ENCODE measurements at regions not wholly inside any gene's neighbourhood (a gene's known extent, or its start where the extent isn't known, plus 50 kb on each side); places are given as distances from the start of the nearest gene placed in this dataset.

DNA sequence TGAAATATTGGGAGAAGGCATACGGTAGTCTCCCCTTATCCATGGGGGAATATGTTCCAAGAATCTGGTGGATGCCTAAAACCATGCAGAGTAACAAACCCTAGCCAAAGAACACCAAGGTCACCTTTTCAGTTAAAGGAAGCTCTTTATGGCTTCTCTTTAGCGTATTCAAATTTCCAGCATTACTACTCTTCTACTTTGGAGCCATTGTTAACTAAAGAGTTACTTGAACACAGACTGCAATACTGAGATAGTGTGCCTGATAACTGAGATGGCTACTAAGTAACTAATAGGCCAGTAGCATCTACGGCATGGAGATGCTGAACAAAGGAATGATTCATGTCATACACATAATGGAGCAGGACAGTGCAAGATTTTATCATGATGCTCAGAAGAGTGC is 84.5 kb upstream of the SPEF2 start:
- TF ChIP-seq, protein P1, sequence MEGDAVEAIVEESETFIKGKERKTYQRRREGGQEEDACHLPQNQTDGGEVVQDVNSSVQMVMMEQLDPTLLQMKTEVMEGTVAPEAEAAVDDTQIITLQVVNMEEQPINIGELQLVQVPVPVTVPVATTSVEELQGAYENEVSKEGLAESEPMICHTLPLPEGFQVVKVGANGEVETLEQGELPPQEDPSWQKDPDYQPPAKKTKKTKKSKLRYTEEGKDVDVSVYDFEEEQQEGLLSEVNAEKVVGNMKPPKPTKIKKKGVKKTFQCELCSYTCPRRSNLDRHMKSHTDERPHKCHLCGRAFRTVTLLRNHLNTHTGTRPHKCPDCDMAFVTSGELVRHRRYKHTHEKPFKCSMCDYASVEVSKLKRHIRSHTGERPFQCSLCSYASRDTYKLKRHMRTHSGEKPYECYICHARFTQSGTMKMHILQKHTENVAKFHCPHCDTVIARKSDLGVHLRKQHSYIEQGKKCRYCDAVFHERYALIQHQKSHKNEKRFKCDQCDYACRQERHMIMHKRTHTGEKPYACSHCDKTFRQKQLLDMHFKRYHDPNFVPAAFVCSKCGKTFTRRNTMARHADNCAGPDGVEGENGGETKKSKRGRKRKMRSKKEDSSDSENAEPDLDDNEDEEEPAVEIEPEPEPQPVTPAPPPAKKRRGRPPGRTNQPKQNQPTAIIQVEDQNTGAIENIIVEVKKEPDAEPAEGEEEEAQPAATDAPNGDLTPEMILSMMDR (IDR thresholded peaks at IDR 0.05 in 8 of 11, conservative IDR thresholded peaks at IDR 0.05 in 3 of 11), result no peak
- TF ChIP-seq POLR2A (IDR thresholded peaks at IDR 0.05) (no peak), POLR2AphosphoS5 (IDR thresholded peaks at IDR 0.05) (no peak)

Data from spleen (tissue), 7 donors.